Stimulated activated CD8-positive, alpha-beta memory T cell treated with anti-CD3 and anti-CD28 coated beads, Interleukin-12 subunit alpha, Interleukin-12 subunit beta, amount 100 ng/mL, for 24 hours (primary cell): ENCODE measurements at regions not wholly inside any gene's neighbourhood (a gene's known extent, or its start where the extent isn't known, plus 50 kb on each side); places are given as distances from the start of the nearest gene placed in this dataset.
"Not testable (repeated sequence)": the region's sequence is repeated elsewhere in the genome, so short reads cannot be mapped to it uniquely, and the experiment has no call there.

Experiments
- DNase-seq: peaks from one replicate; pipeline ENCODE4 v3.0.0-alpha.2; 2020; ENCODE audit errors: extremely low read depth

- DNase-seq: no peak
Measured at GRCh38 chr1:60732977-60733401, 349.4 kb upstream of the NFIA start.

GRCh38 chr1:60731321-60731720 lies 351.0 kb upstream of the NFIA start:
- DNase-seq: no peak

DNA sequence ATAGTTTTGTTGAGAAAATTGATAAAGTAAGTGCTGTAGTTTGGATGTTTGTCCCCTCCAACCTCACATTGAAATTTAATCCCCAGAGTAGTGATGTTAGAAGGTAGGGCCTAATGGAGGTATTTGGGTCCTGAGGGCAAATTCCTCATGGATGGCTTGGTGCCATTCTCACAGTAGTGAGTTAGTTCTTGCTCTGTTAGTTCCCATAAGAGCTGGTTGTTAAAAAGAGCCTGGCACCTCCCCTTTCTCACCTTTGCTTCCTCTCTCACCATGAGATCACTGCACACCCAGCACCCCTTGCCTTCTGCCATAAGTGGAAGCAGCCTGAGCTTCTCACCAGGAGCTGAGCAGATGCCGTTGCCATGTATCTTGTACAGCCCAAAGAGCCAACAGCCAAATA lies 354.8 kb upstream of the NFIA start:
- no peak for DNase-seq

DNA sequence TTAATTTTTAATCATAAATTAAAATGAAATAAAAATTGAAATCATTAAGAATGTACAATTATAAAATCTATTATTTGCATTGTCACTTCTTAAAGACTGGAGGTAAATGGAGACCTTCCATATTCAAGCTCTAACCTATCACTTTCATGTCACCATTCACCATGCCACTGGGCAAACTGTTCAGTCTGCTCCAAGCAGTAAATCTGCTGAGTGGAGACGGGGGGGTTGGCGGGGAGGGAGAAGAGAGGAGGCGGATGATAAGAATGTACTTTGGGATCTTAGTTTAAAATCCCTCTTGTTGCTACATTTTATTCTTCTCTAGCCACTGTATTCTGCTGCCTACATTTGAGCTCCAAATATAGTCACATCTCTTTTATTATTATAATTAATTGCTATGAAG lies 365.9 kb upstream of the NFIA start:
- no peak for DNase-seq

- no peak for DNase-seq
Measured at GRCh38 chr1:60715970-60716369, 366.4 kb upstream of the NFIA start.

DNA sequence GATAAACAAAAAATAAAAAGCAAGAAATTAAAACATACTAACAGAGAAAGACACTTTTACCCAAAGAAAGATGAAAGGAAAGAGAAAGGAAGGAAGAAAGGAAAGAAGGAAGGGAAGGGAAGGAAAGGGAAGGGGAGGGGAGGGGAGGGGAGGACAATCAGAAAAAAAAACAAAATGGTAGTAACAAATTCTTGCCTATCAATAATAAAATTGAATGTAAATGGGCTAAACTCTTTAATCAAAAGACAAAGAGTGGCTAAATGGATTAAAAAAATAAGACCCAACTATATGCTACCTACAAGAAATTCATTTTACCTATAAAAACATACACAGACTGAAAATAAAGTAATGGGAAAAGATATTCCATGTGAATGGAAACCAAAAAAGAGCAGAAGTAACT lies 372.9 kb upstream of the NFIA start:
- no peak for DNase-seq

- DNase-seq: no peak
Measured at GRCh38 chr1:60705026-60705425, 377.3 kb upstream of the NFIA start.

GRCh38 chr1:60703155-60703554 lies 379.2 kb upstream of the NFIA start:
- DNase-seq: no peak

GRCh38 chr1:60699325-60699724 lies 383.0 kb upstream of the NFIA start:
- no peak for DNase-seq

DNA sequence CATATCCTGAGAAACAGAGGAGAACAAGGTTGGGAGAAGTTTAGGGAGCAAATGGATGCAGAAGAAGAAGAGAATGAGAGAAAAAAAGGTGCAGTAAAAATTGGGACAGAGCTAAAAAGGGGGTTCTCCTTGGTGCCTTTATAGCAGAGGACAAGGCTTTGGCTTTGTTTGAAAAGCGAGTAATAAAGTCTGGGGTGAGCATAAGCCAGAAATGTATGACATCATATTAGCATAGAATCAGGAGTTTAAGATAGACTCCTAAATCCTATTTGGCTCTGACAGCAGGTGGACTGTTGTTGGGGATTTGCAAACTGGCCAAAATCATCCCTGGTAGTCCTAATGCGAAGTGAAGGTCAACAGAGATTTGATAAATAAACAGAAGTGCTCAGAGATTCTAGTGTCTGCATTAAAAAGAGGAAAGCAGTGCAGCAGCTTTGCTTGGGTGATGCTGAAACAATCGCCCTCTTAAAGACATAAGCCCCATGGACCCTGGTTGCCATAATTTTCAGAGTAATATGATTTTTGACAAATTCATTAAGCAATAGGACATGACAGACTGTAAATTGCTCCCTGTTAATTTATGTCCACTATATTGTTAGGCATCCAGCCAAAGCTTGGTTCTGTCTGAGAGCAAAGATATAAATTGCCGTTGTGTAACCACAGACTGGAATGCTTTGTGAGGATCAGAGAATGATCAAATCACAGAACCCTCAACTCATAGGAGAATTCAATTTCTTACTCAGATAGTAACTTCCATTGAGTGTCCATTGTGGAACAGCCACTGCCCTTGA lies 385.0 kb upstream of the NFIA start:
- DNase-seq: no peak

- no peak for DNase-seq
Measured at GRCh38 chr1:60696512-60696911, 385.8 kb upstream of the NFIA start.

GRCh38 chr1:60695716-60696171 lies 386.6 kb upstream of the NFIA start:
- no peak for DNase-seq

DNA sequence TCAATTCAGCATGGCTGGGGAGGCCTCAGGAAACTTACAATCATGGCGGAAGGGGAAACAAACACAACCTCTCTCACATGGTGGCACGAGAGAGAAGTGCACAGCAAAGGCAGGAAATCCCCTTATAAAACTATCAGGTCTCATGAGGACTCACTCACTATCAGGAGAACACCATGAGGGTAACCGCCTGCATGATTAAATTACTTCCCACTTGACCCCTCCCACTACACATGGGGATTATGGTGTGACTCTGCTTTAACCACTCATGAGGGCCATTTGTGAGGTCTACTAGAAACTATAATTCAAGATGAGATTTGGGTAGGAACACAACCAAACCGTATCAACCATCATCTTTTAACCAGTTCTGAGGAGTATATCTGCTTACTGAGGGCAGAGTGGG lies 387.4 kb upstream of the NFIA start:
- DNase-seq: no peak

DNA sequence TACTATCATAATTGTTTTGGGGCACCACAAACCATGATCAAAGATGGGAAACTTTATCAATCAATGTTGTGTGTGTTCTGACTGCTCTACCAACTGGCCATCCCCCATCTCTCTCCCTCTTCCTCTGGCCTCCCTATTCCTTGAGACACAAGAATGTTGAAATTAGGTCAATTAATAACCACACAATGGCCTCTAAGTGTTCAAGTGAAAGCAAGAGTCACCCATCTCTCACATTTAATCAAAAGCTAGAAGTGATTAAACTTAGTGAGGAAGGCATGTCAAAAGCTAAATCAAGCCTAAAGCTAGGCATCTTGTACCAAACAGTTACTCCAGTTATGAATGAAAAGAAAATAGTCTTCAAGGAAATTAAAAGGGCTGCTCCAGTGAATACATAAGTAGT lies 390.3 kb upstream of the NFIA start:
- DNase-seq: no peak

GRCh38 chr1:60688221-60688620 lies 394.1 kb upstream of the NFIA start:
- DNase-seq: not testable (repeated sequence)

GRCh38 chr1:60681095-60681860 lies 401.1 kb upstream of the NFIA start:
- no peak for DNase-seq

- no peak for DNase-seq
Measured at GRCh38 chr1:60679524-60680375, 402.6 kb upstream of the NFIA start.

- no peak for DNase-seq
Measured at GRCh38 chr1:60678802-60679201, 403.6 kb upstream of the NFIA start.

DNA sequence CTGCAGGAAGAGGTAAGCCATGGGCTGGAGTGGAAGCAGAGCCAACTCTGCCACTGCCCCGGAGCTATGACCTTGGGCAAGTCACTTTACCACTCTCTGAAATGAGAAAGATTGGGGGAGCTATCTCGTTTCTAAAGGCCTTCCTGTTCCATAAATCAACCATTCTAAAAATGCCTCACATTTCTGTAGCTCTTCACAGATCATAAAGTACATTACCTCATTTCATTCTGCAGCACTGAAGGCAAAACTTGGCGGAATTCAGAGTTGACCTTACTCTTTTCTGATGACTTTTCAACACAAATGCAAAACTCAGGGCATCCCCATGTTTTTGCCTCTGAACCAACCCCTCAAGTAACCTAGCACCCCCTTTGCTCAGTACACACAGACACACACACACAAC lies 404.0 kb upstream of the NFIA start:
- no peak for DNase-seq

GRCh38 chr1:60672449-60672848 lies 409.9 kb upstream of the NFIA start:
- no peak for DNase-seq

GRCh38 chr1:60670302-60670701 lies 412.1 kb upstream of the NFIA start:
- no peak for DNase-seq

GRCh38 chr1:60668585-60668984 lies 413.8 kb upstream of the NFIA start:
- DNase-seq: no peak
